ENCODE measurements at regions not wholly inside any gene's neighbourhood (a gene's known extent, or its start where the extent isn't known, plus 50 kb on each side); places are given as distances from the start of the nearest gene placed in this dataset.
"Not testable (repeated sequence)": the region's sequence is repeated elsewhere in the genome, so short reads cannot be mapped to it uniquely, and the experiment has no call there.

GRCh38 chr10:34940436-34940835 is 125.3 kb upstream of the PARD3 start:
- Mint-ChIP-seq H3K4me3 (no peak overlapping the region), H3K9me3 (peaks cover 0 to 5% (median 0%) of the 10 kb centered on the region in 7 donors), H3K27me3 (peaks cover 4% of the 10 kb centered on the region), H3K27ac (no peak overlapping the region), H3K4me1 (no peaks in the 10 kb centered on the region), H3K36me3 (no peaks in the 10 kb centered on the region)
- no peak overlapping the region for H3K4me3 ChIP-seq (ENCODE audit: low read depth, low read length)
- no peaks in the 10 kb centered on the region for H3K27me3 ChIP-seq (ENCODE audit: control insufficient read depth, insufficient read depth, low read length)
- H3K4me1 ChIP-seq (ENCODE audit: control insufficient read depth, insufficient read depth, low read length, poor library complexity, severe bottlenecking) = no peaks in the 10 kb centered on the region
- no peaks in the 10 kb centered on the region for H3K36me3 ChIP-seq (ENCODE audit: control insufficient read depth, insufficient read depth, low read length)
- no peaks in the 10 kb centered on the region for H3K9me3 ChIP-seq (ENCODE audit: control insufficient read depth in 2 of 2, low read length in 2 of 2)
- DNase-seq (no peak), ATAC-seq (ENCODE audit: low read depth in 2 of 2) (no peak)
- H3K27ac ChIP-seq (ENCODE audit: insufficient read depth, low read length, poor library complexity, severe bottlenecking) = no peak overlapping the region

- Mint-ChIP-seq H3K4me3 (no peak overlapping the region), H3K9me3 (peaks cover 0 to 4% (median 0%) of the 10 kb centered on the region in 7 donors), H3K27ac (no peak overlapping the region), H3K36me3 (no peaks in the 10 kb centered on the region), H3K4me1 (no peaks in the 10 kb centered on the region), H3K27me3 (no peaks in the 10 kb centered on the region)
- ATAC-seq (ENCODE audit: low read depth in 2 of 2) = no peak
- Histone ChIP-seq H3K27me3 (ENCODE audit: control insufficient read depth, insufficient read depth, low read length) (no peaks in the 10 kb centered on the region), H3K4me3 (ENCODE audit: low read depth, low read length) (no peak overlapping the region), H3K4me1 (ENCODE audit: control insufficient read depth, insufficient read depth, low read length, poor library complexity, severe bottlenecking) (no peaks in the 10 kb centered on the region), H3K36me3 (ENCODE audit: control insufficient read depth, insufficient read depth, low read length) (no peaks in the 10 kb centered on the region), H3K9me3 (ENCODE audit: control insufficient read depth in 2 of 2, low read length in 2 of 2) (no peaks in the 10 kb centered on the region), H3K27ac (ENCODE audit: insufficient read depth, low read length, poor library complexity, severe bottlenecking) (no peak overlapping the region)
- DNase-seq = no peak
Measured at GRCh38 chr10:34938399-34938670, 123.2 kb upstream of the PARD3 start.

DNA sequence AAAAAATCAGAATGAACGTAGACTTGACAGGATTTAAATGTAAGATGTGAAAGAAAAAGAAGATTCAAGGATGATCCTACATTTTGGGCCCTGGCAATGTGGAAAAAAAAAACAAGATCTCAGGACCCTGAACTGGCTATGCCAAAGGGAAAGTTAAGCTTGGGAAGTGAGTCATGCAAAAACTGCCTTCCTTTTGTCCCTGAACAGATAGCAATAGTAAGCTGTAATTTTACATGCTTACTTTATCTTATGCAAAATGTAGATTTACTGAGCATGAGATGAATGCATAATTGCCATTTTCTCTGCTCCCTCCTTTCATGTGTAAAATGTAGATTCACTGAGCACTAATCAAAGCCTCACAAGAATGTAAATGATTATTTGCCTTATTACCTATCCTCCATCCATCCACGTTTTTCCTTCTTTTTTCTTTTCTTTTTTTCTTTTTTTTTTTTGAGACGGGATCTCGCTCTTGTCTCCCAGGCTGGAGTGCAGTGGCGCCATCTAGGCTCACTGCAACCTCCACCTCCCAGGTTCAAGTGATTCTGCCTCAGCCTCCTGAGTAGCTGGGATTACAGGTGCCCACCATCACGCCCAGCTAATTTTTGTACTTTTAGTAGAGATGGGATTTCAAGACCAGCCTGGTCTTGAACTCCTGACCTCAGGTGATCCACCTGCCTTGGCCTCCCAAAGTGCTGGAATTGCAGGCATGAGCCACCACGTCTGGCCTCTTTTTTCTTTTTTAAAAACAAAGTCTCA is 122.7 kb upstream of the PARD3 start:
- not testable (repeated sequence) for ATAC-seq (ENCODE audit: low read depth in 2 of 2); H3K27ac Mint-ChIP-seq; H3K4me1 Mint-ChIP-seq; H3K36me3 Mint-ChIP-seq; H3K4me1 ChIP-seq (ENCODE audit: control insufficient read depth, insufficient read depth, low read length, poor library complexity, severe bottlenecking); DNase-seq; H3K27me3 Mint-ChIP-seq; H3K9me3 Mint-ChIP-seq; H3K9me3 ChIP-seq (ENCODE audit: control insufficient read depth in 2 of 2, low read length in 2 of 2); H3K27ac ChIP-seq (ENCODE audit: insufficient read depth, low read length, poor library complexity, severe bottlenecking); H3K36me3 ChIP-seq (ENCODE audit: control insufficient read depth, insufficient read depth, low read length); H3K4me3 Mint-ChIP-seq; H3K4me3 ChIP-seq (ENCODE audit: low read depth, low read length); H3K27me3 ChIP-seq (ENCODE audit: control insufficient read depth, insufficient read depth, low read length)

GRCh38 chr10:34936061-34936460 is 121.0 kb upstream of the PARD3 start:
- Mint-ChIP-seq H3K4me3 (no peak overlapping the region), H3K4me1 (no peaks in the 10 kb centered on the region), H3K27ac (peak overlapping the region in 1 of 3 donors; percentile 86), H3K9me3 (peaks cover 0 to 2% (median 0%) of the 10 kb centered on the region in 7 donors), H3K36me3 (no peaks in the 10 kb centered on the region), H3K27me3 (no peaks in the 10 kb centered on the region)
- Histone ChIP-seq H3K4me1 (ENCODE audit: control insufficient read depth, insufficient read depth, low read length, poor library complexity, severe bottlenecking) (no peaks in the 10 kb centered on the region), H3K27ac (ENCODE audit: insufficient read depth, low read length, poor library complexity, severe bottlenecking) (no peak overlapping the region), H3K27me3 (ENCODE audit: control insufficient read depth, insufficient read depth, low read length) (no peaks in the 10 kb centered on the region), H3K4me3 (ENCODE audit: low read depth, low read length) (no peak overlapping the region), H3K36me3 (ENCODE audit: control insufficient read depth, insufficient read depth, low read length) (no peaks in the 10 kb centered on the region), H3K9me3 (ENCODE audit: control insufficient read depth in 2 of 2, low read length in 2 of 2) (no peaks in the 10 kb centered on the region)
- DNase-seq (no peak), ATAC-seq (ENCODE audit: low read depth in 2 of 2) (no peak)

DNA sequence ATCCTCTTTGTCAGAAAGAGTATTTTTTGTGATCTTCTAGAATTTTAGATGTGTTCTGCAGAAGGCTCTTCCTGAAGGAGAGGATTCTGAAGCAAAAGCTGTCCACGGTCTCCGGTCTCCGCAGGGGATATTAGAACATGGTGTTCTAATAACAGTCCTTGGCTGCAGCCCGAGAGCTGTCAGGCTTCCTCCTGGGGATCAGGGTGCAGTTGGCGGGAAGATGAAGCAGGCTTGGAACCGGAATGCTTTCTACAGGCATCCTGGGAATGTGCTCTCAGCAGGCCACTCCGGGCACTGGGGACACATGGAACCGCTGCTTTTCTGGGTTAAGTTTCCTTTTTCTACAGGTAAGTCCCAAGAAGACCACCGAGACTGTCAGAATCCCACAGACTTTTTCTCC is 118.6 kb upstream of the PARD3 start:
- Histone ChIP-seq H3K4me3 (ENCODE audit: low read depth, low read length) (no peak overlapping the region), H3K4me1 (ENCODE audit: control insufficient read depth, insufficient read depth, low read length, poor library complexity, severe bottlenecking) (no peaks in the 10 kb centered on the region), H3K9me3 (ENCODE audit: control insufficient read depth in 2 of 2, low read length in 2 of 2) (no peaks in the 10 kb centered on the region), H3K27ac (ENCODE audit: insufficient read depth, low read length, poor library complexity, severe bottlenecking) (no peak overlapping the region), H3K27me3 (ENCODE audit: control insufficient read depth, insufficient read depth, low read length) (no peaks in the 10 kb centered on the region), H3K36me3 (ENCODE audit: control insufficient read depth, insufficient read depth, low read length) (no peaks in the 10 kb centered on the region)
- Mint-ChIP-seq H3K4me1 (peaks cover 0 to 2% (median 0%) of the 10 kb centered on the region in 4 donors), H3K27me3 (no peaks in the 10 kb centered on the region), H3K27ac (no peak overlapping the region), H3K9me3 (peaks cover 0 to 2% (median 0%) of the 10 kb centered on the region in 7 donors), H3K4me3 (no peak overlapping the region), H3K36me3 (no peaks in the 10 kb centered on the region)
- ATAC-seq (ENCODE audit: low read depth in 2 of 2) (no peak), DNase-seq (no peak)

- Mint-ChIP-seq H3K27ac (no peak overlapping the region), H3K27me3 (no peaks in the 10 kb centered on the region), H3K9me3 (peaks cover 0 to 2% (median 0%) of the 10 kb centered on the region in 7 donors), H3K4me3 (no peak overlapping the region), H3K36me3 (no peaks in the 10 kb centered on the region), H3K4me1 (peaks cover 0 to 2% (median 0%) of the 10 kb centered on the region in 4 donors)
- DNase-seq = no peak
- no peak overlapping the region for H3K27ac ChIP-seq (ENCODE audit: insufficient read depth, low read length, poor library complexity, severe bottlenecking)
- H3K27me3 ChIP-seq (ENCODE audit: control insufficient read depth, insufficient read depth, low read length) = no peaks in the 10 kb centered on the region
- no peaks in the 10 kb centered on the region for H3K4me1 ChIP-seq (ENCODE audit: control insufficient read depth, insufficient read depth, low read length, poor library complexity, severe bottlenecking)
- no peak overlapping the region for H3K4me3 ChIP-seq (ENCODE audit: low read depth, low read length)
- no peak for ATAC-seq (ENCODE audit: low read depth in 2 of 2)
- H3K36me3 ChIP-seq (ENCODE audit: control insufficient read depth, insufficient read depth, low read length) = no peaks in the 10 kb centered on the region
- no peaks in the 10 kb centered on the region for H3K9me3 ChIP-seq (ENCODE audit: control insufficient read depth in 2 of 2, low read length in 2 of 2)
Measured at GRCh38 chr10:34932235-34932634, 117.1 kb upstream of the PARD3 start.

DNA sequence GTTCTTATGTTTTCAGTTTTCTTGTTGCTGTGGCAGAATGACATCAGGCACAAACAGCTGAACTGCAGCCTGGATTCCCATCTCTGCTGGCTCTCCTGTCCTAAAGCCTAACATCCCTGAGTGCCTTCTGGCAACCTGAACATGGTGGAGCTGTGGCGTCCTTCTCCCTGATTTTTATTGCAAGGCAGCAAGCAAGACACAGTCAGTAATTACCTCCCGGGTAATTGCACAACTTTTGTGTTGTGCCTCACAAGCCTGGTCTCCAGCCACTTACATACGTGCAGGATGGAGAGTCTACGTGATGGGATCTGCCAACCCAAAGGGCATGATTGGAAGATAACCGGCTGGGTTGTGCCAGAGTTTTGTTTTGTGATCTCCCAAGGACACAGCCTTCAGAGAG is 116.1 kb upstream of the PARD3 start:
- Mint-ChIP-seq H3K4me1 (peaks cover 0 to 2% (median 0%) of the 10 kb centered on the region in 4 donors), H3K9me3 (peaks cover 0 to 2% (median 0%) of the 10 kb centered on the region in 7 donors), H3K36me3 (no peaks in the 10 kb centered on the region), H3K27me3 (no peaks in the 10 kb centered on the region), H3K27ac (no peak overlapping the region), H3K4me3 (no peak overlapping the region)
- DNase-seq = no peak
- no peak for ATAC-seq (ENCODE audit: low read depth in 2 of 2)
- Histone ChIP-seq H3K27me3 (ENCODE audit: control insufficient read depth, insufficient read depth, low read length) (no peaks in the 10 kb centered on the region), H3K27ac (ENCODE audit: insufficient read depth, low read length, poor library complexity, severe bottlenecking) (no peak overlapping the region), H3K36me3 (ENCODE audit: control insufficient read depth, insufficient read depth, low read length) (no peaks in the 10 kb centered on the region), H3K4me3 (ENCODE audit: low read depth, low read length) (no peak overlapping the region), H3K9me3 (ENCODE audit: control insufficient read depth in 2 of 2, low read length in 2 of 2) (no peaks in the 10 kb centered on the region), H3K4me1 (ENCODE audit: control insufficient read depth, insufficient read depth, low read length, poor library complexity, severe bottlenecking) (no peaks in the 10 kb centered on the region)

DNA sequence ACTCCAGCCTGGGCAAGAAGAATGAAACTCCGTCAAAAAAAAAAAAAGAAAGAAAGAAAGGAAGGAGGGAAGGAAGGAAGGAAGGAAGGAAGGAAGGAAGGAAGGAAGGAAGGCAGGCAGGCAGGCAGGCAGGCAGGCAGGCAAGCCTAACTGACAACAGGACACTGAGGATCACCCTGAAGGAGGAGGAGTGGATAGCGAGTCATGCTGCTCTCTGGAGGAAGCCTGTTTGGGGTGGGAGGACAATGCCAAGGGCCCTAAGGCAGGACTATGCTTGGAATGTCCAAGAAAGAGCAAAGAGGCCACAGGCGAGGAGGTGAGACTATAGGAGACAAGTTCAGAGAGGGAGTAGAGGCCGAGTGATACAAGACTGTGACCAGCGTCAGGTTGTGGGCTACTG is 107.0 kb upstream of the PARD3 start:
- Histone ChIP-seq H3K36me3 (ENCODE audit: control insufficient read depth, insufficient read depth, low read length) (no peaks in the 10 kb centered on the region), H3K9me3 (ENCODE audit: control insufficient read depth in 2 of 2, low read length in 2 of 2) (peaks cover 6 to 9% of the 10 kb centered on the region in 2 experiments), H3K4me1 (ENCODE audit: control insufficient read depth, insufficient read depth, low read length, poor library complexity, severe bottlenecking) (no peaks in the 10 kb centered on the region), H3K4me3 (ENCODE audit: low read depth, low read length) (no peak overlapping the region), H3K27me3 (ENCODE audit: control insufficient read depth, insufficient read depth, low read length) (no peaks in the 10 kb centered on the region), H3K27ac (ENCODE audit: insufficient read depth, low read length, poor library complexity, severe bottlenecking) (no peak overlapping the region)
- Mint-ChIP-seq H3K9me3 (peaks cover 0 to 15% (median 6%) of the 10 kb centered on the region in 7 donors), H3K4me1 (no peaks in the 10 kb centered on the region), H3K36me3 (no peaks in the 10 kb centered on the region), H3K4me3 (no peak overlapping the region), H3K27ac (no peak overlapping the region), H3K27me3 (no peaks in the 10 kb centered on the region)
- DNase-seq (no peak), ATAC-seq (ENCODE audit: low read depth in 2 of 2) (no peak)

Data from CD4-positive, CD25-positive, alpha-beta regulatory T cell (primary cell).